ENCODE measurements at regions not wholly inside any gene's neighbourhood (a gene's known extent, or its start where the extent isn't known, plus 50 kb on each side); places are given as distances from the start of the nearest gene placed in this dataset.

- no peak for TF ChIP-seq TSHZ2 (CRISPR knock-in tag; IDR thresholded peaks at IDR 0.05)
- no peak for TF ChIP-seq PATZ1 (CRISPR knock-in tag; IDR thresholded peaks at IDR 0.05; ENCODE audit: borderline replicate concordance)
- TF ChIP-seq ZFP3 (CRISPR knock-in tag; IDR thresholded peaks at IDR 0.05): no peak
- TF ChIP-seq GLIS3 (CRISPR knock-in tag; IDR thresholded peaks at IDR 0.05): no peak
- no peak for TF ChIP-seq TCF4 (CRISPR knock-in tag; IDR thresholded peaks at IDR 0.05; ENCODE audit: borderline replicate concordance)
- TF ChIP-seq ARNTL (CRISPR knock-in tag; IDR thresholded peaks at IDR 0.05; ENCODE audit: borderline replicate concordance, low read depth): no peak
- TF ChIP-seq BACH2 (CRISPR knock-in tag; IDR thresholded peaks at IDR 0.05; ENCODE audit: borderline replicate concordance): no peak
- no peak for TF ChIP-seq ZC3H10 (CRISPR knock-in tag; IDR thresholded peaks at IDR 0.05)
- TF ChIP-seq CREB5 (CRISPR knock-in tag; IDR thresholded peaks at IDR 0.05; ENCODE audit: low read depth): no peak
- no peak for TF ChIP-seq ESRRG (CRISPR knock-in tag; IDR thresholded peaks at IDR 0.05)
- no peak for TF ChIP-seq ISL1 (CRISPR knock-in tag; IDR thresholded peaks at IDR 0.05)
Measured at GRCh38 chr20:55605594-55605993, 399.7 kb downstream of the CBLN4 start.

All from SK-N-SH treated with all-trans-retinoic acid at 6 μM for 48 hours (cell line).